H1 (cell line): ENCODE measurements at regions not wholly inside any gene's neighbourhood (a gene's known extent, or its start where the extent isn't known, plus 50 kb on each side); places are given as distances from the start of the nearest gene placed in this dataset.

ENCODE experiments used
- CTCF ChIA-PET: fragments of 300-600 bp; sonication (Branson Sonifier 250); formaldehyde crosslinking; loops from one replicate; lab custom pipeline; 2021; ENCODE audit not compliant: partially characterized antibody; lab: Charles Lee
- POLR2A ChIA-PET: fragments of 300-600 bp; sonication (Branson Sonifier 250); formaldehyde crosslinking; loops from one replicate; lab custom pipeline; 2021; ENCODE audit warnings: inconsistent platforms; ENCODE audit not compliant: partially characterized antibody; lab: Charles Lee
- DNase-seq, 2 experiments: peaks; one replicate each; pipeline versions ENCODE4 v3.0.0 to v3.0.0-alpha.2; 2010 to 2022; ENCODE audit warnings: low spot score in 2 of 2, low read depth in 1 of 2, mixed read lengths in 1 of 2
- FAIRE-seq: peaks from 2 replicates; lab custom pipeline; 2011; peaks lifted over from hg19 to GRCh38; lab: Jason Lieb, UNC
- H2AFZ ChIP-seq: 2 replicates; pipeline ENCODE4 v1.8.1; 2012; ENCODE audit warnings: low read length, inconsistent platforms
- H2AK5ac ChIP-seq: 2 replicates; pipeline ENCODE4 v1.6.1; 2013; ENCODE audit warnings: low read depth, low read length
- H2BK120ac ChIP-seq: replicated peaks from 2 replicates; pipeline ENCODE3; 2013; ENCODE audit warnings: low read depth, low read length, inconsistent platforms
- H2BK12ac ChIP-seq: 2 replicates; pipeline ENCODE4 v1.6.1; 2013; ENCODE audit warnings: low read depth, low read length
- H2BK15ac ChIP-seq: 2 replicates; pipeline ENCODE4 v1.6.1; 2013; ENCODE audit warnings: low read length
- H2BK20ac ChIP-seq: 2 replicates; pipeline ENCODE4 v1.6.1; 2013; ENCODE audit warnings: low read length
- H2BK5ac ChIP-seq: 2 replicates; pipeline ENCODE4 v1.6.1; 2013; ENCODE audit warnings: low read depth, low read length
- H3K14ac ChIP-seq: 2 replicates; pipeline ENCODE4 v1.6.1; 2013; ENCODE audit warnings: inconsistent platforms; ENCODE audit not compliant: insufficient read length
- H3K18ac ChIP-seq: 2 replicates; pipeline ENCODE4 v1.6.1; 2013; ENCODE audit warnings: low read length; ENCODE audit errors: extremely low read depth
- H3K23ac ChIP-seq: 2 replicates; pipeline ENCODE4 v1.6.1; 2013; ENCODE audit warnings: inconsistent platforms; ENCODE audit not compliant: insufficient read length
- H3K23me2 ChIP-seq: 2 replicates; pipeline ENCODE4 v1.6.1; 2013; ENCODE audit warnings: low read depth, low read length
- H3K27ac ChIP-seq: 2 replicates; pipeline ENCODE4 v1.6.1; 2011; ENCODE audit warnings: low read depth, low read length, inconsistent platforms
- H3K27me3 ChIP-seq, 4 experiments: replicated peaks in 1 of 4; 1 replicate in 1 of 4; 2 replicates in 3 of 4; pipeline versions ENCODE4 v1.6.1 to v1.8.1; 2011 to 2013; ENCODE audit warnings: low read length in 3 of 4, mild to moderate bottlenecking in 3 of 4, inconsistent platforms in 2 of 4, mixed read lengths in 2 of 4, moderate library complexity in 1 of 4; ENCODE audit not compliant: control insufficient read depth in 3 of 4, insufficient read depth in 3 of 4; ENCODE audit errors: extremely low read depth in 1 of 4
- H3K36me3 ChIP-seq, 4 experiments: 2 replicates each; pipeline versions ENCODE4 v1.6.1 to v1.8.1; 2011 to 2013; ENCODE audit warnings: mild to moderate bottlenecking in 4 of 4, low read length in 3 of 4, moderate library complexity in 2 of 4, control low read depth in 1 of 4, inconsistent platforms in 1 of 4; ENCODE audit not compliant: insufficient read depth in 4 of 4, control insufficient read depth in 2 of 4
- H3K4ac ChIP-seq: replicated peaks from 2 replicates; pipeline ENCODE3; 2013; ENCODE audit warnings: low read length, low read depth, mixed read lengths, inconsistent platforms; ENCODE audit not compliant: insufficient read length
- H3K4me1 ChIP-seq, 4 experiments: replicated peaks in 1 of 4; 1 replicate in 1 of 4; 2 replicates in 3 of 4; pipeline versions ENCODE4 v1.6.1 to v1.8.1; 2011 to 2013; ENCODE audit warnings: low read length in 3 of 4, inconsistent platforms in 2 of 4, mixed read lengths in 1 of 4; ENCODE audit not compliant: insufficient read depth in 4 of 4, control insufficient read depth in 3 of 4
- H3K4me2 ChIP-seq, 2 experiments: 2 replicates each; pipeline versions ENCODE4 v1.6.1 to v1.8.1; 2011 to 2013; ENCODE audit warnings: low read depth in 2 of 2, low read length in 2 of 2, control low read depth in 1 of 2, inconsistent platforms in 1 of 2, mild to moderate bottlenecking in 1 of 2; ENCODE audit not compliant: insufficient read depth in 1 of 2
- H3K4me3 ChIP-seq, 4 experiments: fragments of 200-600, 300-600 bp in 1 of 4; sonication (generic), shearing (Covaris generic), sonication (Bioruptor Twin) in 1 of 4; 2 replicates each; pipeline versions ENCODE4 v1.5.1 to v1.8.1; 2011 to 2016; ENCODE audit warnings: low read length in 4 of 4, low read depth in 3 of 4, control low read depth in 2 of 4, inconsistent platforms in 2 of 4, mild to moderate bottlenecking in 2 of 4, mixed read lengths in 1 of 4, moderate library complexity in 1 of 4; ENCODE audit not compliant: insufficient read depth in 2 of 4; ENCODE audit errors: extremely low read depth in 1 of 4
- H3K56ac ChIP-seq: replicated peaks from 2 replicates; pipeline ENCODE3; 2013; ENCODE audit warnings: low read depth, mild to moderate bottlenecking, mixed read lengths, low read length, inconsistent platforms; ENCODE audit not compliant: insufficient read length
- H3K79me1 ChIP-seq: 2 replicates; pipeline ENCODE4 v1.6.1; 2013; ENCODE audit warnings: low read depth, low read length, control low read depth
- H3K79me2 ChIP-seq, 2 experiments: 2 replicates each; pipeline versions ENCODE4 v1.6.1 to v1.8.1; 2012 to 2013; ENCODE audit warnings: low read length in 2 of 2, mild to moderate bottlenecking in 2 of 2, inconsistent platforms in 1 of 2; ENCODE audit not compliant: insufficient read depth in 2 of 2, control insufficient read depth in 1 of 2
- H3K9ac ChIP-seq, 4 experiments: replicated peaks in 1 of 4; 1 replicate in 1 of 4; 2 replicates in 3 of 4; pipeline versions ENCODE4 v1.6.1 to v1.8.1; 2011 to 2013; ENCODE audit warnings: low read depth in 3 of 4, low read length in 3 of 4, control low read depth in 2 of 4, mild to moderate bottlenecking in 2 of 4, moderate library complexity in 2 of 4, inconsistent platforms in 1 of 4; ENCODE audit errors: extremely low read depth in 1 of 4
- H3K9me3 ChIP-seq, 2 experiments: 2 replicates each; pipeline versions ENCODE4 v1.6.1 to v1.8.1; 2012 to 2013; ENCODE audit warnings: mild to moderate bottlenecking in 2 of 2, moderate library complexity in 2 of 2, control low read depth in 1 of 2, inconsistent platforms in 1 of 2, low read depth in 1 of 2, low read length in 1 of 2, mixed read lengths in 1 of 2; ENCODE audit not compliant: insufficient read depth in 2 of 2
- H4K20me1 ChIP-seq, 2 experiments: replicated peaks in 1 of 2; 2 replicates each; pipeline versions ENCODE3 to v1.8.1; 2011 to 2013; ENCODE audit warnings: inconsistent platforms in 2 of 2, low read length in 2 of 2, mild to moderate bottlenecking in 1 of 2; ENCODE audit not compliant: insufficient read depth in 2 of 2, control insufficient read depth in 1 of 2
- H4K5ac ChIP-seq: 2 replicates; pipeline ENCODE4 v1.6.1; 2013; ENCODE audit warnings: low read length, low read depth, mixed read lengths, inconsistent platforms; ENCODE audit not compliant: insufficient read length
- H4K8ac ChIP-seq: 2 replicates; pipeline ENCODE4 v1.8.0; 2013; ENCODE audit warnings: mild to moderate bottlenecking, moderate library complexity, low read length, inconsistent platforms; ENCODE audit not compliant: insufficient read depth; ENCODE audit errors: extremely low read depth
- H4K91ac ChIP-seq: replicated peaks from 2 replicates; pipeline ENCODE3; 2013; ENCODE audit warnings: low read length, mixed read lengths, inconsistent platforms; ENCODE audit not compliant: insufficient read length
- ASH2L ChIP-seq: fragments of 200-600, 300-600 bp; sonication (generic); IDR thresholded peaks from one replicate; pipeline ENCODE4 v1.7.1; 2017; ENCODE audit warnings: low read length
- CBX8 ChIP-seq: fragments of 300-800, 300-1000 bp; sonication (generic); IDR thresholded peaks from 2 replicates; pipeline ENCODE4 v1.7.1; 2016; ENCODE audit warnings: low read depth, low read length, borderline replicate concordance
- HDAC6 ChIP-seq: IDR thresholded peaks from one replicate; pipeline ENCODE4 v1.7.1; 2012; ENCODE audit warnings: low read depth, mild to moderate bottlenecking, inconsistent platforms, low read length, moderate library complexity
- KDM1A ChIP-seq: fragments of 200-600, 300-600 bp; sonication (generic); IDR thresholded peaks from 2 replicates; pipeline ENCODE4 v1.7.1; 2016; ENCODE audit warnings: mild to moderate bottlenecking, low read length, borderline replicate concordance
- MAFK ChIP-seq: IDR thresholded peaks from 2 replicates; pipeline ENCODE4 v1.6.1; 2012; ENCODE audit warnings: low read depth, mild to moderate bottlenecking, improper control_type of control experiment, low read length
- NANOG ChIP-seq: IDR thresholded peaks from 2 replicates; pipeline ENCODE4 v1.6.1; 2011; ENCODE audit warnings: low read length, low read depth, mild to moderate bottlenecking, inconsistent platforms; ENCODE audit not compliant: insufficient read depth, poor library complexity, severe bottlenecking
- POLR2A ChIP-seq, 2 experiments: IDR thresholded peaks; 1 replicate in 1 of 2; 2 replicates in 1 of 2; pipeline ENCODE4 v1.6.1; 2011; ENCODE audit warnings: low read depth in 2 of 2, low read length in 2 of 2, mild to moderate bottlenecking in 2 of 2; ENCODE audit errors: control extremely low read depth in 1 of 2
- RAD21 ChIP-seq, 2 experiments: IDR thresholded peaks in 1 of 2; conservative IDR thresholded peaks in 1 of 2; 2 replicates each; pipeline ENCODE4 v1.6.1; 2011; ENCODE audit warnings: low read depth in 2 of 2, low read length in 2 of 2, improper control_type of control experiment in 1 of 2, inconsistent platforms in 1 of 2, mild to moderate bottlenecking in 1 of 2, moderate library complexity in 1 of 2
- RXRA ChIP-seq: IDR thresholded peaks from 2 replicates; pipeline ENCODE4 v1.6.1; 2011; ENCODE audit warnings: low read depth, mild to moderate bottlenecking, low read length, moderate library complexity; ENCODE audit not compliant: insufficient read depth
- SUZ12 ChIP-seq: fragments of 200-600 bp; sonication (generic); IDR thresholded peaks from 2 replicates; pipeline ENCODE4 v1.6.1; 2012; ENCODE audit warnings: mild to moderate bottlenecking, inconsistent platforms, low read length, moderate library complexity, mixed read lengths
- TAF1 ChIP-seq: IDR thresholded peaks from 2 replicates; pipeline ENCODE4 v1.6.1; 2011; ENCODE audit warnings: mild to moderate bottlenecking, low read depth, low read length
- TAF7 ChIP-seq: optimal IDR thresholded peaks from 2 replicates; pipeline ENCODE3; 2011; ENCODE audit warnings: low read depth, mild to moderate bottlenecking, inconsistent platforms, low read length, moderate library complexity, borderline replicate concordance
- TBP ChIP-seq: IDR thresholded peaks from 2 replicates; pipeline ENCODE4 v1.6.1; 2011; ENCODE audit warnings: low read depth, low read length, improper control_type of control experiment
- TEAD4 ChIP-seq: IDR thresholded peaks from 2 replicates; pipeline ENCODE4 v1.6.1; 2012; ENCODE audit warnings: low read depth, low read length, inconsistent platforms, mixed read lengths
- WGBS, 2 experiments: shearing (Covaris generic) in 1 of 2; methylation state at CpG; one replicate each; pipeline versions ENCODE4 v1.1.6 to v1.1.7; 2013 to 2015; ENCODE audit warnings: low lambda C conversion rate in 2 of 2, mixed read lengths in 2 of 2, inconsistent platforms in 1 of 2, low coverage in 1 of 2, missing lambda C conversion rate in 1 of 2; ENCODE audit not compliant: insufficient replicate concordance in 2 of 2, insufficient coverage in 1 of 2, insufficient read length in 1 of 2; ENCODE audit errors: extremely low coverage in 1 of 2, missing lambda C conversion rate in 1 of 2; 5-methylcytosine and 5-hydroxymethylcytosine counted together

- Histone ChIP-seq H3K79me1 (no peaks in the 10 kb centered on the region), H3K27ac (no peak overlapping the region), H4K5ac (no peak overlapping the region), H2AK5ac (no peak overlapping the region), H2BK12ac (no peak overlapping the region), H3K9ac (no peak overlapping the region), H3K18ac (no peak overlapping the region), H2BK120ac (no peak overlapping the region), H2BK15ac (no peak overlapping the region), H3K56ac (no peak overlapping the region), H3K27me3 (no peaks in the 10 kb centered on the region), H3K4me1 (peaks cover 0 to 13% (median 8%) of the 10 kb centered on the region in 4 experiments; a peak in 6 of 7 replicates), H2BK20ac (no peak overlapping the region), H3K23ac (no peak overlapping the region), H2AFZ (no peak overlapping the region), H3K9me3 (no peaks in the 10 kb centered on the region), H2BK5ac (no peak overlapping the region), H3K4ac (no peak overlapping the region), H3K36me3 (no peaks in the 10 kb centered on the region), H3K79me2 (no peaks in the 10 kb centered on the region), H3K4me3 (no peak overlapping the region), H3K14ac (no peak overlapping the region), H3K23me2 (no peaks in the 10 kb centered on the region), H4K8ac (no peak overlapping the region), H3K4me2 (no peak overlapping the region), H4K20me1 (no peaks in the 10 kb centered on the region), H4K91ac (no peak overlapping the region)
- DNase-seq (no peak), FAIRE-seq (no peak)
- CTCF ChIA-PET: interaction anchor here (1.1 to 2.3 kb wide), 4 partner anchors 14 to 117 kb away, joined by 3 to 6 read pairs (median 5); no protein-coding TSS in a partner anchor
- POLR2A ChIA-PET: no interaction called here
- WGBS, 2 experiments: 90% methylated on average over 16 of the region's 16 CpGs; no CpG with 5 or more reads in 1 of the 2 experiments
- TF ChIP-seq HDAC6: no peak
- no peak for TF ChIP-seq RAD21 (IDR thresholded peaks at IDR 0.05 in 1 of 2, conservative IDR thresholded peaks at IDR 0.05 in 1 of 2; ENCODE audit: low read depth in 2 of 2, low read length in 2 of 2)
- TF ChIP-seq KDM1A: no peak
- no peak for TF ChIP-seq CBX8
- TF ChIP-seq SUZ12: no peak
- no peak for TF ChIP-seq TEAD4
- TF ChIP-seq TAF1: no peak
- TF ChIP-seq POLR2A (IDR thresholded peaks at IDR 0.05; ENCODE audit: control extremely low read depth in 1 of 2, low read depth in 2 of 2, low read length in 2 of 2): no peak
- TF ChIP-seq NANOG: no peak
- no peak for TF ChIP-seq RXRA
- TF ChIP-seq ASH2L: no peak
- TF ChIP-seq TBP: no peak
- TF ChIP-seq MAFK: no peak
- TF ChIP-seq TAF7: no peak
These were observed 212.3 kb downstream of the PTPRU start for GRCh38 chr1:29448456-29449235.
